GM23338 (cell line): ENCODE measurements at regions not wholly inside any gene's neighbourhood (a gene's known extent, or its start where the extent isn't known, plus 50 kb on each side); places are given as distances from the start of the nearest gene placed in this dataset.

Experiments used
- ATAC-seq: fragments of 200-7000 bp; cut with Tn5 transposase; 3 replicates; pipeline ENCODE4 v1.9.1; 2020
- DNase-seq: peaks from one replicate; pipeline ENCODE4 v3.0.0-alpha.2; 2015; ENCODE audit warnings: low spot score
- H2AFZ ChIP-seq: fragments of 200-600 bp; sonication (generic); 2 replicates; pipeline ENCODE4 v1.8.0; 2016; ENCODE audit warnings: antibody characterized with exemption, mild to moderate bottlenecking, moderate library complexity
- H3F3A ChIP-seq: fragments of 200-600 bp; sonication (generic); replicated peaks from 2 replicates; pipeline ENCODE4 v1.8.0; 2017; ENCODE audit warnings: antibody characterized with exemption, mixed run types, low read depth
- H3K27ac ChIP-seq: fragments of 200-600 bp; sonication (generic); 2 replicates; pipeline ENCODE4 v1.6.1; 2016; ENCODE audit warnings: low read depth
- H3K27me3 ChIP-seq: fragments of 200-600 bp; sonication (generic); 2 replicates; pipeline ENCODE4 v1.8.0; 2016; ENCODE audit warnings: mild to moderate bottlenecking, mixed run types, moderate library complexity; ENCODE audit not compliant: insufficient read depth
- H3K36me3 ChIP-seq: fragments of 200-600 bp; sonication (generic); 2 replicates; pipeline ENCODE4 v1.8.0; 2016; ENCODE audit warnings: mild to moderate bottlenecking; ENCODE audit not compliant: insufficient read depth
- H3K4me1 ChIP-seq: fragments of 200-600 bp; sonication (generic); 2 replicates; pipeline ENCODE4 v1.8.0; 2016; ENCODE audit warnings: mild to moderate bottlenecking, moderate library complexity; ENCODE audit not compliant: insufficient read depth
- H3K4me2 ChIP-seq: fragments of 200-600 bp; sonication (generic); 2 replicates; pipeline ENCODE4 v1.7.1; 2017; ENCODE audit warnings: mixed run types
- H3K4me3 ChIP-seq: fragments of 200-600 bp; sonication (generic); 2 replicates; pipeline ENCODE4 v1.6.1; 2016; ENCODE audit warnings: mixed run types
- H3K79me2 ChIP-seq: fragments of 200-600 bp; sonication (generic); replicated peaks from 2 replicates; pipeline ENCODE4 v1.8.0; 2017; ENCODE audit warnings: mild to moderate bottlenecking; ENCODE audit not compliant: insufficient read depth
- H3K9me2 ChIP-seq: fragments of 200-600 bp; sonication (generic); 2 replicates; pipeline ENCODE4 v1.8.0; 2017; ENCODE audit not compliant: insufficient read depth
- H4K20me1 ChIP-seq: fragments of 200-600 bp; sonication (generic); replicated peaks from 2 replicates; pipeline ENCODE4 v1.8.0; 2017; ENCODE audit warnings: mild to moderate bottlenecking; ENCODE audit not compliant: insufficient read depth
- H3K27ac Mint-ChIP-seq: 2 replicates; pipeline ENCODE4 v1.8.0; 2020; ENCODE audit warnings: inconsistent platforms, mild to moderate bottlenecking, moderate library complexity, mixed read lengths
- H3K27me3 Mint-ChIP-seq: 3 replicates; pipeline ENCODE4 v1.8.0; 2022; ENCODE audit warnings: low read depth, mild to moderate bottlenecking, moderate library complexity, mixed read lengths, inconsistent platforms; ENCODE audit not compliant: insufficient read depth, poor library complexity
- H3K36me3 Mint-ChIP-seq: 3 replicates; pipeline ENCODE4 v1.8.0; 2021; ENCODE audit warnings: low read depth, mild to moderate bottlenecking, inconsistent platforms, moderate library complexity, mixed read lengths
- H3K4me1 Mint-ChIP-seq: 3 replicates; pipeline ENCODE4 v1.8.0; 2020; ENCODE audit warnings: mild to moderate bottlenecking, inconsistent platforms, mixed read lengths
- H3K4me3 Mint-ChIP-seq: 3 replicates; pipeline ENCODE4 v1.8.0; 2021; ENCODE audit warnings: moderate library complexity, mild to moderate bottlenecking, inconsistent platforms, mixed read lengths
- H3K9me3 Mint-ChIP-seq: 3 replicates; pipeline ENCODE4 v1.8.0; 2020; ENCODE audit warnings: moderate library complexity, mild to moderate bottlenecking, inconsistent platforms, mixed read lengths
- CTCF ChIP-seq, 2 experiments: fragments of 200-600 bp in 1 of 2; sonication (generic) in 1 of 2; conservative IDR thresholded peaks; 2 replicates each; pipeline versions ENCODE4 v1.5.1 to v1.6.1; 2016 to 2017; ENCODE audit warnings: antibody characterized with exemption in 2 of 2, low read depth in 2 of 2, mild to moderate bottlenecking in 2 of 2, moderate library complexity in 1 of 2
- EZH2 ChIP-seq: fragments of 200-600 bp; sonication (generic); IDR thresholded peaks from one replicate; pipeline ENCODE4 v1.8.0; 2017; ENCODE audit warnings: antibody characterized with exemption, mild to moderate bottlenecking, low read depth; ENCODE audit not compliant: unreplicated experiment
- NANOG ChIP-seq: IDR thresholded peaks from 2 replicates; pipeline ENCODE4 v1.6.1; 2016; ENCODE audit warnings: antibody characterized with exemption, borderline replicate concordance
- STAT1 ChIP-seq: IDR thresholded peaks from one replicate; pipeline ENCODE4 v1.6.1; 2016; ENCODE audit warnings: antibody characterized with exemption; ENCODE audit not compliant: unreplicated experiment
- TF ChIP-seq, protein P1 (sequence below): fragments of 250-450 bp; sonication (Bioruptor Pico); IDR thresholded peaks from 2 replicates; pipeline ENCODE4 v1.5.0; 2020; ENCODE audit warnings: mild to moderate bottlenecking, moderate library complexity

DNA sequence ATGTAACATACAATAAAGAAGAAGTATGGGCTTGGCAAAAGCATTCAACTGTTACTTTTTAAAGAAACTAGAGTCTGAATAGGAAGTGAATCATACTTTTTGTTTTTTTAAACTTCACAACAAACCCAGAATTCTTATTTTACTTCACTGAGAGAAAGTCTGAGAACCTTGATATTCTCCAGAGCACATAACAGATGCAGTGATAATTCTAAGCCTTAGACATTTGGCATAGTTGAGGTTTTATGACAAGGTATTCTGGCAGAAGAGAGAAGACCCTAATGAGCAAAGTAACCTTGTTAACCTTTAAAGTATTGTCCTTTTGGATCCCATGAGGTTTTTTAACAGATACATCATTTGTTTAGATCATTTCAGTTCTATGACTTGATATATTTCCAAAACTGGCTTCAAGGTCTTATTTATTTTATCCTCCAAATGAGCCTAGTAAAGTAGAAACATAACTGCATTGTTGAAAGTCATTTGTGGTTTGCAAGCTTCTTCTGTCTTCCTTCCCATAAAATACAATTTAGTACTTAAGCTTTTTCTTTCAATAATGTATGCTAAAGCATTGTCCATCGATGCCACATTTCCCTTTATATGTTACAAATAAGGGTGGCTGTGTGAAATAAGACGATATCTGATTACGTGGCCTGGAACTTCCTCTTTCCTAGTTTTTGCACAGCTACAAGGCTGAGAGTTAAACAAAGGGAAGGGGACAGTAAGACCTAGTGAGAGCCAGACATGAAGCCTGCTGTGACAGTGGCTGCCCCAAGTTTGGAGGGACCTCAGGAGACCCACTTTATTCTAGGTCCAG lies 86.1 kb upstream of the ITPRID2 start:
- Histone ChIP-seq H3K4me1 (peaks cover 7% of the 10 kb centered on the region; the same call in 1 of the 2 replicates), H3F3A (no peaks in the 10 kb centered on the region), H3K79me2 (no peaks in the 10 kb centered on the region), H4K20me1 (no peaks in the 10 kb centered on the region), H3K27ac (no peak overlapping the region), H3K27me3 (no peaks in the 10 kb centered on the region), H3K4me3 (no peak overlapping the region), H3K4me2 (no peak overlapping the region), H2AFZ (peak overlapping the region; percentile 63; the same call in 1 of the 2 replicates), H3K36me3 (no peaks in the 10 kb centered on the region), H3K9me2 (peaks cover 6% of the 10 kb centered on the region)
- no peaks in the 10 kb centered on the region for H3K36me3 Mint-ChIP-seq
- DNase-seq (no peak), ATAC-seq (no peak)
- peaks cover 13% of the 10 kb centered on the region for H3K4me1 Mint-ChIP-seq
- peaks cover 1% of the 10 kb centered on the region for H3K27me3 Mint-ChIP-seq
- no peak overlapping the region for H3K27ac Mint-ChIP-seq
- no peak for TF ChIP-seq EZH2
- TF ChIP-seq, protein P1, sequence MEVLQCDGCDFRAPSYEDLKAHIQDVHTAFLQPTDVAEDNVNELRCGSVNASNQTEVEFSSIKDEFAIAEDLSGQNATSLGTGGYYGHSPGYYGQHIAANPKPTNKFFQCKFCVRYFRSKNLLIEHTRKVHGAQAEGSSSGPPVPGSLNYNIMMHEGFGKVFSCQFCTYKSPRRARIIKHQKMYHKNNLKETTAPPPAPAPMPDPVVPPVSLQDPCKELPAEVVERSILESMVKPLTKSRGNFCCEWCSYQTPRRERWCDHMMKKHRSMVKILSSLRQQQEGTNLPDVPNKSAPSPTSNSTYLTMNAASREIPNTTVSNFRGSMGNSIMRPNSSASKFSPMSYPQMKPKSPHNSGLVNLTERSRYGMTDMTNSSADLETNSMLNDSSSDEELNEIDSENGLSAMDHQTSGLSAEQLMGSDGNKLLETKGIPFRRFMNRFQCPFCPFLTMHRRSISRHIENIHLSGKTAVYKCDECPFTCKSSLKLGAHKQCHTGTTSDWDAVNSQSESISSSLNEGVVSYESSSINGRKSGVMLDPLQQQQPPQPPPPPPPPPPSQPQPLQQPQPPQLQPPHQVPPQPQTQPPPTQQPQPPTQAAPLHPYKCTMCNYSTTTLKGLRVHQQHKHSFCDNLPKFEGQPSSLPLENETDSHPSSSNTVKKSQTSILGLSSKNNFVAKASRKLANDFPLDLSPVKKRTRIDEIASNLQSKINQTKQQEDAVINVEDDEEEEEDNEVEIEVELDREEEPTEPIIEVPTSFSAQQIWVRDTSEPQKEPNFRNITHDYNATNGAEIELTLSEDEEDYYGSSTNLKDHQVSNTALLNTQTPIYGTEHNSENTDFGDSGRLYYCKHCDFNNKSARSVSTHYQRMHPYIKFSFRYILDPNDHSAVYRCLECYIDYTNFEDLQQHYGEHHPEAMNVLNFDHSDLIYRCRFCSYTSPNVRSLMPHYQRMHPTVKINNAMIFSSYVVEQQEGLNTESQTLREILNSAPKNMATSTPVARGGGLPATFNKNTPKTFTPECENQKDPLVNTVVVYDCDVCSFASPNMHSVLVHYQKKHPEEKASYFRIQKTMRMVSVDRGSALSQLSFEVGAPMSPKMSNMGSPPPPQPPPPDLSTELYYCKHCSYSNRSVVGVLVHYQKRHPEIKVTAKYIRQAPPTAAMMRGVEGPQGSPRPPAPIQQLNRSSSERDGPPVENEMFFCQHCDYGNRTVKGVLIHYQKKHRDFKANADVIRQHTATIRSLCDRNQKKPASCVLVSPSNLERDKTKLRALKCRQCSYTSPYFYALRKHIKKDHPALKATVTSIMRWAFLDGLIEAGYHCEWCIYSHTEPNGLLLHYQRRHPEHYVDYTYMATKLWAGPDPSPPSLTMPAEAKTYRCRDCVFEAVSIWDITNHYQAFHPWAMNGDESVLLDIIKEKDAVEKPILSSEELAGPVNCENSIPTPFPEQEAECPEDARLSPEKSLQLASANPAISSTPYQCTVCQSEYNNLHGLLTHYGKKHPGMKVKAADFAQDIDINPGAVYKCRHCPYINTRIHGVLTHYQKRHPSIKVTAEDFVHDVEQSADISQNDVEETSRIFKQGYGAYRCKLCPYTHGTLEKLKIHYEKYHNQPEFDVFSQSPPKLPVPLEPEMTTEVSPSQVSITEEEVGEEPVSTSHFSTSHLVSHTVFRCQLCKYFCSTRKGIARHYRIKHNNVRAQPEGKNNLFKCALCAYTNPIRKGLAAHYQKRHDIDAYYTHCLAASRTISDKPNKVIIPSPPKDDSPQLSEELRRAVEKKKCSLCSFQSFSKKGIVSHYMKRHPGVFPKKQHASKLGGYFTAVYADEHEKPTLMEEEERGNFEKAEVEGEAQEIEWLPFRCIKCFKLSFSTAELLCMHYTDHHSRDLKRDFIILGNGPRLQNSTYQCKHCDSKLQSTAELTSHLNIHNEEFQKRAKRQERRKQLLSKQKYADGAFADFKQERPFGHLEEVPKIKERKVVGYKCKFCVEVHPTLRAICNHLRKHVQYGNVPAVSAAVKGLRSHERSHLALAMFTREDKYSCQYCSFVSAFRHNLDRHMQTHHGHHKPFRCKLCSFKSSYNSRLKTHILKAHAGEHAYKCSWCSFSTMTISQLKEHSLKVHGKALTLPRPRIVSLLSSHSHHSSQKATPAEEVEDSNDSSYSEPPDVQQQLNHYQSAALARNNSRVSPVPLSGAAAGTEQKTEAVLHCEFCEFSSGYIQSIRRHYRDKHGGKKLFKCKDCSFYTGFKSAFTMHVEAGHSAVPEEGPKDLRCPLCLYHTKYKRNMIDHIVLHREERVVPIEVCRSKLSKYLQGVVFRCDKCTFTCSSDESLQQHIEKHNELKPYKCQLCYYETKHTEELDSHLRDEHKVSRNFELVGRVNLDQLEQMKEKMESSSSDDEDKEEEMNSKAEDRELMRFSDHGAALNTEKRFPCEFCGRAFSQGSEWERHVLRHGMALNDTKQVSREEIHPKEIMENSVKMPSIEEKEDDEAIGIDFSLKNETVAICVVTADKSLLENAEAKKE: no peak
- no peak for TF ChIP-seq CTCF (conservative IDR thresholded peaks at IDR 0.05; ENCODE audit: low read depth in 2 of 2)
- TF ChIP-seq NANOG: no peak
- TF ChIP-seq STAT1: no peak
- H3K4me3 Mint-ChIP-seq: no peak overlapping the region
- H3K9me3 Mint-ChIP-seq: no peaks in the 10 kb centered on the region; the same call in 2 of the 3 replicates
